ENCODE measurements at regions not wholly inside any gene's neighbourhood (a gene's known extent, or its start where the extent isn't known, plus 50 kb on each side); places are given as distances from the start of the nearest gene placed in this dataset.
"Not testable (repeated sequence)": the region's sequence is repeated elsewhere in the genome, so short reads cannot be mapped to it uniquely, and the experiment has no call there.

- no peak for DNase-seq
Observed at GRCh38 chr9:38181866-38182265, 112.8 kb upstream of the SHB start.

- DNase-seq: no peak
Observed at GRCh38 chr9:38181232-38181631, 112.2 kb upstream of the SHB start.

GRCh38 chr9:38180656-38181055 lies 111.6 kb upstream of the SHB start:
- no peak for DNase-seq

GRCh38 chr9:38179965-38180364 lies 110.9 kb upstream of the SHB start:
- no peak for DNase-seq

GRCh38 chr9:38178237-38178636 lies 109.2 kb upstream of the SHB start:
- DNase-seq: no peak

- DNase-seq: no peak
Observed at GRCh38 chr9:38177680-38178079, 108.7 kb upstream of the SHB start.

- no peak for DNase-seq
Observed at GRCh38 chr9:38176251-38176650, 107.2 kb upstream of the SHB start.

- no peak for DNase-seq
Observed at GRCh38 chr9:38175423-38175822, 106.4 kb upstream of the SHB start.

- DNase-seq: no peak
Observed at GRCh38 chr9:38172586-38172985, 103.6 kb upstream of the SHB start.

GRCh38 chr9:38171926-38172325 lies 102.9 kb upstream of the SHB start:
- DNase-seq: no peak

GRCh38 chr9:38171538-38171884 lies 102.5 kb upstream of the SHB start:
- DNase-seq: no peak

GRCh38 chr9:38170763-38171537 lies 101.9 kb upstream of the SHB start:
- not testable (repeated sequence) for DNase-seq

- DNase-seq: not testable (repeated sequence)
Observed at GRCh38 chr9:38170155-38170554, 101.1 kb upstream of the SHB start.

GRCh38 chr9:38166501-38166900 lies 97.5 kb upstream of the SHB start:
- DNase-seq: no peak

- DNase-seq: no peak
Observed at GRCh38 chr9:38164659-38165221, 95.7 kb upstream of the SHB start.

GRCh38 chr9:38163518-38163917 lies 94.5 kb upstream of the SHB start:
- no peak for DNase-seq

GRCh38 chr9:38162332-38163211 lies 93.5 kb upstream of the SHB start:
- no peak for DNase-seq

- no peak for DNase-seq
Observed at GRCh38 chr9:38160613-38161215, 91.7 kb upstream of the SHB start.

- DNase-seq: no peak
Observed at GRCh38 chr9:38159599-38159998, 90.6 kb upstream of the SHB start.

- no peak for DNase-seq
Observed at GRCh38 chr9:38158628-38159027, 89.6 kb upstream of the SHB start.

GRCh38 chr9:38157711-38158110 lies 88.7 kb upstream of the SHB start:
- no peak for DNase-seq

GRCh38 chr9:38154501-38155421 lies 85.7 kb upstream of the SHB start:
- DNase-seq: no peak
